ENCODE measurements at regions not wholly inside any gene's neighbourhood (a gene's known extent, or its start where the extent isn't known, plus 50 kb on each side); places are given as distances from the start of the nearest gene placed in this dataset.

DNA sequence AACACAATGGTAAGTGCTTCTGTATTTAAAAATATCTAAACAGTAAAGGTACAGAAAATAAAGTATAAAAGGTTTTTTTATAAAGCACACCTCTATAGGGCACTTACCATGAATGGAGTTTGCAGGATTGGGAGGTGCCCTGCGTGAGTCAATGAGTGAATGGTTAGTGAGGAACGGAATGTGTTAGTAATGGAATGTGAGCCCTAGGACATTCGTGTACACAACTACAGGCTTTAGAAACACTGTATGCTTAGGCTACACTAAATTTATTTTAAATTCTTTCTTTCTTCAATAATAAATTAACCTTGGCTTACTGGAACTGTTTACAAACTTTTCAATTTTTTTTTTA lies 337.9 kb upstream of the SLC39A10 start:
- no peak overlapping the region for H3K9ac ChIP-seq (replicated peaks; ENCODE audit: extremely low read depth, insufficient read depth, low read length)
- no peaks in the 10 kb centered on the region for H3K9me3 ChIP-seq (replicated peaks; ENCODE audit: control insufficient read depth, insufficient read depth, low read length)
- no peak overlapping the region for H2AFZ ChIP-seq (ENCODE audit: low read depth, low read length)
- TF ChIP-seq GATA2 (IDR thresholded peaks at IDR 0.05; ENCODE audit: insufficient read depth, insufficient read length, low read depth, low read length) (no peak), EZH2 (IDR thresholded peaks at IDR 0.05; ENCODE audit: borderline replicate concordance, low read depth, low read length, severe bottlenecking) (no peak), JUN (IDR thresholded peaks at IDR 0.05; ENCODE audit: borderline replicate concordance, insufficient read depth, insufficient read length, low read depth) (no peak), MYC (IDR thresholded peaks at IDR 0.05; ENCODE audit: low read depth, low read length) (no peak), POLR2A (IDR thresholded peaks at IDR 0.05; ENCODE audit: low read depth, low read length) (no peak), MAX (IDR thresholded peaks at IDR 0.05; ENCODE audit: insufficient read depth, insufficient read length) (no peak), POLR2AphosphoS5 (IDR thresholded peaks at IDR 0.05; ENCODE audit: insufficient read depth, low read depth, low read length) (no peak)
- H3K4me3 ChIP-seq (replicated peaks in 1 of 3; ENCODE audit: insufficient read depth in 1 of 3, low read depth in 1 of 3, low read length in 3 of 3) = no peak overlapping the region
- intact Hi-C loops (cut with micrococcal nuclease) (loop anchor here (5.0 to 10.0 kb wide), 4 partner anchors 343 to 1352 kb away; partner anchors contain the start of gene DNAH7), dilution Hi-C loops (cut with MboI; ENCODE audit: extremely low pct_ligation_motif_present, low sequenced_read_pairs) (no loop called here)
- H3K4me2 ChIP-seq (ENCODE audit: insufficient read depth, low read length) = no peak overlapping the region
- no peaks in the 10 kb centered on the region for H4K20me1 ChIP-seq (replicated peaks; ENCODE audit: control insufficient read depth, extremely low read depth, insufficient read depth, low read length)
- no peak overlapping the region for H3K27ac ChIP-seq (ENCODE audit: insufficient read depth, low read depth, low read length)
- no peaks in the 10 kb centered on the region for H3K79me2 ChIP-seq (ENCODE audit: control insufficient read depth, insufficient read depth, low read length)
- FAIRE-seq (no peak), DNase-seq (ENCODE audit: low read depth, low spot score) (no peak)
- no peaks in the 10 kb centered on the region for H3K27me3 ChIP-seq (ENCODE audit: control insufficient read depth in 2 of 2, insufficient read depth in 2 of 2, low read length in 2 of 2)
- POLR2A ChIA-PET = no interaction called here
- no peaks in the 10 kb centered on the region for H3K4me1 ChIP-seq (ENCODE audit: control insufficient read depth, extremely low read depth, insufficient read depth, low read length)
- no TSS peak for BruUV-seq (replicated peaks)
- no peaks in the 10 kb centered on the region for H3K36me3 ChIP-seq (ENCODE audit: control insufficient read depth in 2 of 2, extremely low read depth in 1 of 2, insufficient read depth in 2 of 2, low read length in 2 of 2)
- H3K9me1 ChIP-seq (replicated peaks; ENCODE audit: control insufficient read depth, extremely low read depth, insufficient read depth, low read length) = no peaks in the 10 kb centered on the region
- CTCF ChIA-PET = interaction anchor here (1.0 to 2.3 kb wide), 6 partner anchors 8 to 1152 kb away, joined by 3 to 11 read pairs (median 5); no protein-coding TSS in a partner anchor

GRCh38 chr2:195318440-195319111 lies 338.4 kb upstream of the SLC39A10 start:
- no peak overlapping the region for H3K27ac ChIP-seq (ENCODE audit: insufficient read depth, low read depth, low read length)

More at GRCh38 chr2:195318440-195319111, 338.4 kb upstream of the SLC39A10 start:
- Histone ChIP-seq H3K9me3 (replicated peaks; ENCODE audit: control insufficient read depth, insufficient read depth, low read length) (no peaks in the 10 kb centered on the region), H3K4me1 (ENCODE audit: control insufficient read depth, extremely low read depth, insufficient read depth, low read length) (no peaks in the 10 kb centered on the region), H3K79me2 (ENCODE audit: control insufficient read depth, insufficient read depth, low read length) (no peaks in the 10 kb centered on the region), H3K36me3 (ENCODE audit: control insufficient read depth in 2 of 2, extremely low read depth in 1 of 2, insufficient read depth in 2 of 2, low read length in 2 of 2) (no peaks in the 10 kb centered on the region), H3K27me3 (ENCODE audit: control insufficient read depth in 2 of 2, insufficient read depth in 2 of 2, low read length in 2 of 2) (no peaks in the 10 kb centered on the region), H3K4me3 (replicated peaks in 1 of 3; ENCODE audit: insufficient read depth in 1 of 3, low read depth in 1 of 3, low read length in 3 of 3) (no peak overlapping the region), H4K20me1 (replicated peaks; ENCODE audit: control insufficient read depth, extremely low read depth, insufficient read depth, low read length) (no peaks in the 10 kb centered on the region), H3K4me2 (ENCODE audit: insufficient read depth, low read length) (no peak overlapping the region), H2AFZ (ENCODE audit: low read depth, low read length) (no peak overlapping the region), H3K9ac (replicated peaks; ENCODE audit: extremely low read depth, insufficient read depth, low read length) (no peak overlapping the region), H3K9me1 (replicated peaks; ENCODE audit: control insufficient read depth, extremely low read depth, insufficient read depth, low read length) (no peaks in the 10 kb centered on the region)
- peak; percentile 4 for FAIRE-seq
- DNase-seq (ENCODE audit: low read depth, low spot score) = peak; percentile 37
- TF ChIP-seq POLR2AphosphoS5 (IDR thresholded peaks at IDR 0.05; ENCODE audit: insufficient read depth, low read depth, low read length) (no peak), MAX (IDR thresholded peaks at IDR 0.05; ENCODE audit: insufficient read depth, insufficient read length) (no peak), FOS (IDR thresholded peaks at IDR 0.05; ENCODE audit: borderline replicate concordance, insufficient read depth, low read length) (no peak), EZH2 (IDR thresholded peaks at IDR 0.05; ENCODE audit: borderline replicate concordance, low read depth, low read length, severe bottlenecking) (no peak), GATA2 (IDR thresholded peaks at IDR 0.05; ENCODE audit: insufficient read depth, insufficient read length, low read depth, low read length) (no peak), CTCF (IDR thresholded peaks at IDR 0.05; ENCODE audit: extremely low read depth in 1 of 2, insufficient read depth in 1 of 2, low read depth in 1 of 2, low read length in 2 of 2) (peak; percentile 18 to 24), POLR2A (IDR thresholded peaks at IDR 0.05; ENCODE audit: low read depth, low read length) (no peak), JUN (IDR thresholded peaks at IDR 0.05; ENCODE audit: borderline replicate concordance, insufficient read depth, insufficient read length, low read depth) (no peak)
- ChIA-PET POLR2A (no interaction called here), CTCF (interaction anchor here (1.0 to 2.3 kb wide), 5 partner anchors 7 to 1152 kb away, joined by 3 to 11 read pairs (median 6); no protein-coding TSS in a partner anchor)
- dilution Hi-C loops (cut with MboI; ENCODE audit: extremely low pct_ligation_motif_present, low sequenced_read_pairs) (no loop called here), intact Hi-C loops (cut with micrococcal nuclease) (loop anchor here (1.0 to 10.0 kb wide), 6 partner anchors 344 to 1351 kb away; partner anchors contain the start of gene DNAH7)
- no TSS peak for BruUV-seq (replicated peaks)

Data from endothelial cell of umbilical vein (primary cell).